GM10266 (cell line): ENCODE measurements at regions not wholly inside any gene's neighbourhood (a gene's known extent, or its start where the extent isn't known, plus 50 kb on each side); places are given as distances from the start of the nearest gene placed in this dataset.

Source experiments
- DNase-seq: peaks from one replicate; pipeline ENCODE4 v3.0.0; 2012; ENCODE audit errors: extremely low spot score
- CTCF ChIP-seq: IDR thresholded peaks from 2 replicates; pipeline ENCODE4 v1.5.1; 2012; ENCODE audit warnings: mild to moderate bottlenecking, low read depth; ENCODE audit not compliant: control insufficient read depth, insufficient read depth; ENCODE audit errors: missing control alignments

GRCh38 chr6:106907754-106908153, 66.8 kb downstream of the CD24 start:
- DNase-seq, result no peak
- TF ChIP-seq CTCF, result no peak

DNA sequence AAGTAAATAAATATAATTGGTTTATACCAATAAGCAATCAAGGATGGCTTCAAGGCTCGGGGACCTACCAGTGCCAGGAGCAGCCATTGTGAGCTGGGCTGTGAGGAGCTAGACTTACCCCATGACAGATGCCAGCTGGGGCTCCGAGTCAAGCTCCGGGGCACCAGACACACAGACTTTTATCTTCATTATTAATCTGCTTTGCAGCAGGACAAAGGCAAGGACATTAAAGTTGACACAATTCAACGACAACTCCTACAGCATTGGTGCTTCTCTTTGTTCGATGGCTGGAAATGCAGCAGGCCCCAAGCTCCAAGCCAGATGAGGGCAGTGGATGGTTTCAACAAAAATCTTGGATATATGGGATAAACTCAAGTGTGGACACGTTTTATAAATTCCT, 68.3 kb downstream of the CD24 start:
- no peak for DNase-seq
- no peak for TF ChIP-seq CTCF

GRCh38 chr6:106903299-106903698, 71.2 kb downstream of the CD24 start:
- DNase-seq, result no peak
- no peak for TF ChIP-seq CTCF

GRCh38 chr6:106901062-106901461, 73.5 kb downstream of the CD24 start:
- DNase-seq, result no peak
- no peak for TF ChIP-seq CTCF

DNA sequence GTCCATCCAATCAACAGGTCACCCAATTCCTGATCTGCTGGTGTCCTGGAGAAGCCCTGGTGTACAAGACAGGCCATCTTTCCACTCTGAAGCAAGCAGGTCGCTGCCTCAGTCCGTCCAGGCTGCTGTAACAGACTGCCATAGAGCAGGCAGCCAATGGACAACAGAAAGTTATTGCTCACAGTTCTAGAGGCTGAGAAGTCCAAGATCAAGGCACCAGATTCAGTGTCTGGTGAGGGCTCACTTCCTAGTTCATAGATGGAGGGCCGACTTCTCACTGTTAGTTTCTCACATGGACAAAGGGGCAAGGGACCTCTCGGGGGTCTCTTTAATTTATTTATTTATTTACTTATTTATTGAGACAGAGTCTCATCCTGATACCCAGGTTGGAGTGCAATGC, 74.8 kb downstream of the CD24 start:
- no peak for DNase-seq
- TF ChIP-seq CTCF, result no peak

DNA sequence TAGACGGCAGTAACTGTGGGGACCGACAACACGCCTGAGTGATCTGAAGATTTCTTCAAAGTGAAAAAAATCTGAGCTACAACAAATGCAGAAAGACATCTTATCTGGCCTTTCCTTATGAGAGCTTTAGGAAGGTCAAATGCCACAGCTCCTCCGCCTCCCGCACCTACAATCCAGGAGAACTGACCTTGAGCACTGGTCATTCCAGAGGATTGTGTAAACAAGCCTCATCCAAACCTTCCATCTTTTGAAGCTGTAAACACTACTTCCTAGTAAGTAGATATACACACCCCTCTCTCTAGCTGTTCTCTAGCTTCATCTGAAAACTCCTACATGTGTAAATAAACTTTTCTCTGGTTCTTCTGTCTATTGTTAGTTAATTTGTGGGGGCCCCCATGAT, 76.9 kb downstream of the CD24 start:
- no peak for DNase-seq
- TF ChIP-seq CTCF, result no peak

- TF ChIP-seq CTCF, result no peak
- DNase-seq, result no peak
These were observed 78.9 kb downstream of the CD24 start for GRCh38 chr6:106895703-106896040.
